GM18517 (cell line): ENCODE measurements at regions not wholly inside any gene's neighbourhood (a gene's known extent, or its start where the extent isn't known, plus 50 kb on each side); places are given as distances from the start of the nearest gene placed in this dataset.
"Not testable (repeated sequence)": the region's sequence is repeated elsewhere in the genome, so short reads cannot be mapped to it uniquely, and the experiment has no call there.

Source experiments
- ATAC-seq: cut with Tn5 transposase; IDR thresholded peaks from one replicate; pipeline ENCODE4 v1.9.1; 2021; ENCODE audit warnings: mild to moderate bottlenecking, moderate library complexity; ENCODE audit not compliant: unreplicated experiment

DNA sequence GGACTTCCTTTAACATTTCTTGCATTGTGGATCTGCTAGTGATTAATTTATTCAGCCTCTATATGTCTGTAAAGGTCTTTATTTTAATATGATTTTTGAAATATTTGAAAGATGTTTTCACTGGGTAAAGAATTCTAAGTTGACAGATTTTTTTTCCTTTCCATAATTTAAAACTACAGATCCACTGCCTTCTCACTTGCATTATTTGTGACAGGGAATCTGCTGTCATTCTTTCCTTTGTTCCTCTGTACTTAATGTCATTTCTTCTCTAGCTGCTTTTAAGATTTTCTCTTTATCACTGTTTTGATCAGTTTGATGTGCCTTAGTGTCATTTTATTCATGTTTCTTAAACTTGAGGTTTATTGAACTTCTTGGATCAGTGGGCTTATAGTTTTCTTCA is 159.9 kb downstream of the CYB561 start:
- no peak for ATAC-seq

DNA sequence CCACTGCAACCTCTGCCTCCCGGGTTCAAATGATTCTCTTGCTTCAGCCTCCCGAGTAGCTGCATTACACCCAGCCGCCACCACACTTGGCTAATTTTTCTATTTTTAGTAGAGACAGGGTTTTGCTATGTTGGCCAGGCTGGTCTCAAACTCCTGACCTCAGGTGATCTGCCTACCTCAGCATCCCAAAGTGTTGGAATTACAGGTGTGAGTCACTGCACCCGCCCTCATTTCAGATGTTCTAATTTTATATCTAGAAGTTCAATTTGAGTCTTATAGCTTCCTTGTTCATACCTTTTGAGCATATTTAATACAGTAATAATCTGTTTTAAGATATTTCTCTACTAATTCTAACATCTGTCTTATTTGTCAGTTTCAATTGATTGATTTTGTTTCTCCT is 159.1 kb downstream of the CYB561 start:
- ATAC-seq: not testable (repeated sequence)

DNA sequence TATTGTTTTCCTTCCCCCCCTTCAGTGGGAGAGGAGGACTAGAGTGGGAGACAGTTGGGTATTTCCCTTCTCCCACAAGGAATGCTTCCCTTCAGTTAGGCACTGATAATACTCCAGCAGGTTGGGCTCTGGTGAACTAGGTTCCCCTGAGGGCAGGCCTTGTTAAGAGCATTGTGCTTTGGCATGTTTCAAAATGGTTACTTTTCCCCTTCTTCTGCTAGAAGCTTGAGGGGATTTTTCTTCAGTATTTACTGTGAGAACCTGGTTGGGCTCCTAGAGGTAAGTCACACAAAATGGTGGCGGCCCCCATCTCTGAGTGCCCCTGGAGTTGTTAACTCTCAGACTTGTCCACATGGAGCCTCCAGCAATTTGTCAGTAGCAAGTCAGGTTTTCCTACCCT is 156.2 kb downstream of the CYB561 start:
- ATAC-seq: no peak

DNA sequence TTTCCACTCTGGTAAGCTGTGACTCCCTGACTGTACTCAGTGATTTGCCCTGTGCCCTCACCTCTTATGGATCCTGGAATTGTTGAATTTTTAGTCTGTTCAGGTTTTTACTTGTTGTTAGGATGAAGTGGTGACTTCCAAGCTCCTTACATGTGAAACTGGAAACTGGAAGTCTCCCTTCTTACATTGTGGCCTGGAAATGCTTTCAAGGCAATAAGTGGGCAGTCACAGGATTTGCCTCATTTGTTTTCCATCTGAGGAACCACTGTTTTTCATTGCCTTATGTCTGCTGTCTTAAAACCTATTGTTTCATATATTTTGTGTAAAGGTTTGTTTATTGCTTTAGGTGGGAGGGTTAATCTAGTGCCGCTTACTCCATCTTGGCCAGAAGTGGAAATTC is 155.8 kb downstream of the CYB561 start:
- ATAC-seq: no peak

DNA sequence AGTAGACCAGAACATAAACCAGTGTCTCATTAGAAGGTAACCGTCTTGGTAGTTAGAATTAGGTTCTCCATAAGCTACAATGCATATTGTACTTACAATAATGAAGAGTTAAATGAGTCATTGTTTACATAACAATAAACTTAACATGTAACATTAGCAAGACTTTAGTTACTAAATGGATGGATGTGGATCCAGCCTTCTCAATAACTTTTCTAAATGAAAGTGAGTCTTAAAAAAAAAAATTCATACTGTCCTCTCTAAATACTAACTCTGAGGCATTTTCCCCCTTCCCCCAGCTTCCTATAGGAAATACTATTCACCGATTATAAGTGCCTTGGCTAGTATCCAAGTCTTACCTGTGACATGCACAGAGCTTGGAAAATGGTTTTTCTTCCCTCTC is 155.3 kb downstream of the CYB561 start:
- ATAC-seq: no peak

DNA sequence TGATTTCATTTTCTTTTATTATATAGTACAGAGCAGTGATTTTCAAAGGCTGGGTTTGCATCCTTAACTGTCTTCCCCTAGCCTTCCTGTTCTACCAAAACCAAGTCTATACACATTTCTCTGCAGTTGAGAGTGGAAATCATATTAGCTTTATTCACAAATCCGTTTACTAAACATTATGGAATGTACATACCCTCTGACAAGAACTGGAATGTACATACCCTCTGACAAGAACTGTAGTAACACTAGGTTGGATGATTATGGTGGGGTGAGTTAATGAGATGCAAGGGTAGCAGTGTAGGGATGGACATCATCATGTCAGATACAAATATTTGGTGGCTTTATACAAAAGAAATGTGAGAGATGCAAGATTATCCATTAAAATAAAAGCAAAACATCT is 154.8 kb downstream of the CYB561 start:
- no peak for ATAC-seq

DNA sequence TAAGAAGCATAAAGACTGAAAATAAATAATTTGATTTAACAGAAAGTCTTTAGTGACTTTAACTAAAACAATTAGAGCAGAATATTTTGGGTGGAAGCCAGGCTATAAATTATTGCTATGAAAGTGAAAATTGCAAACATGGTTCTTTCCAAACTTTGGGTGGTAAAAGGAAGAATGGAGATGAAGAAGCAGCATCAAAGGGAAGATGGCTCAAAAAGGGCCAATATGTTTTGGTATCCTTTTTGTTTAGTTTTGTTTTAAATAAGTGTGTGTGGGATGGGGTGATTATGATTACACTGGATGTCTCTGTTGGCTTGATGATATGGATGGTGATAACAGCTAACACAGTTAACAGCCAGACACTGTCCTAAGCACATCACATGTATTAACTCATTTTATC is 153.7 kb downstream of the CYB561 start:
- no peak for ATAC-seq

DNA sequence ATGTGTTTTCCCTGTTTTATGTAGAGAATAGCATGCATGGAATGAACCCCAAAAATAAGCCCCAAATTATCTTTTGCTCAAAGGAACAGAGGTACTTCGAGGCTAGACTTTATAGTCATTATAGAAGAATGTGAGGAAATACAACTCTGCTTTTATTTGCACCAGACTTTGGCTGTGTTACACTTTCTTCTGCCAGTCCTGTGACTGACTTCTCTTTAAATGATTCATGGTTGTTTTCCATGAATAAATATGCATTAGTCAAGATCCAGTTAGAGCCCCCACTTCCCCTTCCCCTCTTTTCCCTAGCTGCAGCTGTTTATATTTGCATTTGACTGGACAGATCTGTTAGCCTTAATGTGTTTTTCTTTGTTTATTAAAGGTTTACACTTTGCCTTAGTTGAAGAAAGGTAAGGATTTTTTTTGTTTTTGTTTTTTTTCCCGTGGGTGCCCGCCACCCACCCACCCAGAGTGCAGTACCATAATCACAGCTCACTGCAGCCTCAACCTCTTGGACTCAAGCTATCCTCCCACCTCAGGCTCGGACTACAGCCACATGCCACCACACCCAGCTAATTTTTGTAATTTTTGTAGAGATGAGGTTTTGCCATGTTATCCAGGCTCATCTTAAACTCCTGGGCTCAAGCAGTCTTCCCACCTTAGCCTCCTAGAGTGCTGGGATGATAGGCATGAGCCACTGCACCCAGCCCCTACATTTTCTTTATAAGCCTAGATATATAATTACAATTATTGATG is 152.6 kb downstream of the CYB561 start:
- no peak for ATAC-seq

DNA sequence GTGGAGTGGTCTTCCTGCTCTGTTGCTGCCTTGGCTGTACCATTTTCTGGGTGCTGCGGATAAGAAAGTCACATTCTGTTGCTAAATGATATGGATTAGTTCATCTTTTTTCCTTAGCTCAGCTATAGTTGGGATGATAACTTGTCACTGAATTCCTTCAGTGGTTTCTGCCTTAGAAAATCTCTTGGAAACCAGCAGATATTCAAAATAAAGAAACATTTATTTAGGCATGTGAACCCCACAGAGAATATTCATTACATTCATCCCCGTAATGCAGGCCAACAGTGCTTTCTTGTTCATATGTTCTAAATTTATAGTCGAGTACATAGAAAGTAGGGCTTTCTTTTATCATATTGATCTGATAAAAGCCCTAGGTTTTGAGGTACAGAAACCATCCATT is 151.3 kb downstream of the CYB561 start:
- no peak for ATAC-seq

DNA sequence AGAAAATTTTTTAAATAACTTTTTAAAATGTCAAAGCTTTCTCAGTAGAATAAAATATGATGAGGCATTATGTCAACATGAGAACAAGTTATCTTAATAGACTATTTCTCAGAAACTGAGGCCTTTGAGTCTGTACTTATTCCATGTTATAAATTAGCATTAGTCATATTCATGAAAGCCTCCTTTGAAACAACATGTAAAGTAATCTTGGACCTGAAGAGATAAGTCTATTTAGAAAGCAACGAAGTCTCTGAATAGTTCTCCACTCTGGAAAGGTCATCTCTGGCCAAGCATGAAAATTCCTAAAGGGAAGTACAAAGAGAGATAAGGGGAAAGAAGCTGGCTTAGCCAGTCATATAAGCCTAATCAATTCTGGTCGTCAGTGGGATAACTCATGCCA is 150.8 kb downstream of the CYB561 start:
- ATAC-seq: no peak

DNA sequence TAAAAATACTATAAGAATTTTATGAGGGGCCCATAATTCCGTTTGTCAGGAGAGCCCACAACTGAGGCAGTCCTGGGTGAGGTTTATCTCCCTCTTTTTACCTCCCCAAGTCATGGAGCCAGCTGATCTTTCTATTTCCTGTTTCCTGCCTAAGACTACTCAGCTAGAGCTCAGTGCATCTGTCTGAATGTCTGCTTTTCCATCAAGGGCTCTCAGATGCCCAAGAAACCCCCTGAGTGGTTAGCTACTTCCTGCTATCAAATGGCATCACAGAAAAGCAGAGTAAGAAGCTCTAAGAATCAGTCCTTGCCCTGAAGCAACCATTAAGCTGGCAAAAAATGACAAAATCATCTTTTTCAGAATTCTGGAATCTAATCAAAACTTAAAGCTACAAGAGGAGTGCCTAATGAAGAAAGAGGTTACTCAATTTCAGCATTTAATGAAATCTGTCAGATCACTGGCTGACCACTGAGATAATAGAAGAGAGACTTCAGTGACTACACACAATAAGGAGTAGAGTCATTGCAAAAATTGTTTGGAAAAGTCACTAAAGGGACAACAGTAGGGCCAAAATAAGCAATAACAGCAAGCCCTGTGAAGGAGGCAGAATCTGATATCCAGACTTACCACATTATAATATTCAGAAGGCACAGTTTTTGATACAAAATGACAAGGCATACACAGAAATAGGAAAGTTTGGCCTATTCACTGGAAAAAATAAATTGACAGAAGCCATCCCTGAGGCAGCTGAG is 150.1 kb downstream of the CYB561 start:
- no peak for ATAC-seq

DNA sequence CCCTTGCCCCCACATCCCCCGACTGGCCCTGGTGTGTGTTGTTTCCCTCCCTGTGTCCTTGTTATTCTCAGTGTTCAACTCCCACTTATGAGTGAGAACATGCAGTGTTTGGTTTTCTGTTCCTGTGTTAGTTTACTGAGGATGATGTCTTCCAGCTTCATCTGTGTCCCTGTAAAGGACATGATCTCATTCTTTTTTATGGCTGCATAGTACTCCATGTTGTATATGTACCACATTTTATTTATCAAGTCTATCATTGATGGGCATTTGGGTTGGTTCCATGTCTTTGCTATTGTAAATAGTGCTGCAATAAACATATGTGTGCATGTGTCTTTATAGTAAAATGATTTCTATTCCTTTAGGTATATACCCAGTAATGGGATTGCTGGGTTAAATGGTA is 147.2 kb downstream of the CYB561 start:
- not testable (repeated sequence) for ATAC-seq

DNA sequence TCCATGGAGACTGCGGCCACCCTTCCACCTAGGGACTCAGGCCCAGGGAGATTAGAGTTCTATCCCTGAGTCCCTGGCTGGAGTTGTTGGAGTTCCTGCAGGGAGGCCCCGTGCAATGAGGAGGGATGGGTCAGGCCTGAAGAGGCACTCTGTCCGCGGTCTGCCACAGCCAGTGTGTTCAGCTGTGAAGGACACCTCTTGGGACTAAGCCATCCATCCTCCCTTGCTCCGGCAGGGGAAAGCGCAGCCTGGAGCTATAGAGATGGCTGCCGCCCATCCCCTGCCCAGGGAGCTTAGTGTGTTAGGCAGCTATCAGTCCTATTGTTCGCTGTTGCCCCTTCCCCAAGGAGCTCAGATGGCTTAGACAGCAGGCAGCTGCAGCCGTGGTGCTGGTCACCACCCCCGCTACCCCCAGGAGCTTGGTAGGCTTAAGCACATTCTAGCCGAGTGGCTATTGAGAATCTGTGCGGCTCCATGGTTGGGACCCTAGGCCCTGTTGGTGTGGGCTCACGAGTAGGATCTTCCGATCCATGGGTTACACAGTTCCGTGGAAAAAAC is 141.3 kb downstream of the CYB561 start:
- ATAC-seq: no peak

DNA sequence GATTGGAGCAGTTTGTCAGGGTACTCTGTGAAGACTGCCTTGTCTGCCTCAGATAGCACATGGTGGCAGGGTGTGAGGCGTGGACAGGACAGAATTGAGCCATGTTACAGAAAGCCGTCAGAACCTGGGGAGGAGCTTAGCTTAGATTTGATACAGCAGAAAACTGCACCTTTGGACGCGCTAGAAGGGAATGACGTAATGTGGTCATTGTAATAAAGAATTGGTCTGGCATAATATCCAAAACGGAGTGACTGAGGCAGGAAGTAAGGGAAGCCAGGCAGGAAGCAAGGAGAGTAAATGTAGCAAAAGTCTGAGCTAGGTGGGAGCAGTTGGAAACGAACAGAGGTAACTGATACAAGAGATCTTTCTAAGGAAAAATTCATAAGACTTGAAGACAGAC is 140.2 kb downstream of the CYB561 start:
- ATAC-seq: no peak

DNA sequence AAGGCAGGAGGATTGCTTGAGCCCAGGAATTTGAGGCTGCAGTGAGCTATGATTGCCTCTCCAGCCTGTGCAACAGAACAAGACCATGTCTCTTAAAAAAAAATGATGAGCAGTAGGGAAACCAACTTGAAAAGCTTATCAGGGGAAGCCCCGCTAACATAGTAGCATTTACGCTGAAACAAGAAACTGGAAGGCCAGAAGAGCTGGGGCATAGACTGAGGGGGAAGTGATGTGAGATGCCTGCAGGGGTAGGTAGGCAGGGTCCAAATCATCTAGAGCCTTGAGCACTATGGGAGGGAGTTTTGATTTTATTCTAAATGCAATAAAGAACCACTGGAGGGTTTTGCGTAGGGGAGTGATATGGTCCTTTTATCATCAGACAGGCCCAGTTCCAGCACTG is 139.3 kb downstream of the CYB561 start:
- ATAC-seq: no peak

DNA sequence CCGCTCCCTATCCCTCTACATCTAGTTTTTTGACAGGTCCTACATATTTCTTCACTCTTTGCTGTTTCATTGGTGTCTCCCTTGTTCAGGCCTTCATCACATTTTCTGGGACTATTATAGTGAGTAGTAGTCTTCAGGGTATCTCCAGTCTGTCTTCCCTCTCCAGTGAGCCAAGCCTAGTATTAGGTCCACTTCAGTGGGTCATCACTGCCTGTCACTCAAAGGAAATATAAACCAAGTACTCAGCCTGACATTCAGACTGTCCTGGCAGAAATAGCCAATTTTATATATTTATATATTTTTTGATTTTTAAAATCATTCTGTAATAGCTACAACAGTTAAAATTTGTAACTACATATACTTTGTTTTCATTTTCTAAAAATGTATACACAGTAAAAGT is 137.8 kb downstream of the CYB561 start:
- ATAC-seq: no peak

DNA sequence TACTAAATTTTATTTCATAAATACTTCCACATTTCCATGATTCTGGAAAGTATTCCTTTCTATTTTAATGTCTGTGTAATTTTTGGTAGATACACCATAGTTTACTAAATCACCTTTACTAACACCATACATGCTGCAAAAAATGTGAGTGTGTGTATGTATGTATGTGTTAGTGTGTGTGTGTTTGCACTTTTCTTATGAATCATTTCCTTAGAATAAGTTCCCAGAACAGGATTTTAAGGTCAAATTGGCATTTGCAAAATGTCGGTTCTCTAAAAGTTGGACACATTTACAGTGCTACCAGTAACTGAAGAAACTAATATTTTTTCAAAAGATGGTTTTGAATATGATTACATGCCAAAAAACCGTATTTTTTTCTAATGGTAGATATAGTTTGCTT is 137.1 kb downstream of the CYB561 start:
- no peak for ATAC-seq

DNA sequence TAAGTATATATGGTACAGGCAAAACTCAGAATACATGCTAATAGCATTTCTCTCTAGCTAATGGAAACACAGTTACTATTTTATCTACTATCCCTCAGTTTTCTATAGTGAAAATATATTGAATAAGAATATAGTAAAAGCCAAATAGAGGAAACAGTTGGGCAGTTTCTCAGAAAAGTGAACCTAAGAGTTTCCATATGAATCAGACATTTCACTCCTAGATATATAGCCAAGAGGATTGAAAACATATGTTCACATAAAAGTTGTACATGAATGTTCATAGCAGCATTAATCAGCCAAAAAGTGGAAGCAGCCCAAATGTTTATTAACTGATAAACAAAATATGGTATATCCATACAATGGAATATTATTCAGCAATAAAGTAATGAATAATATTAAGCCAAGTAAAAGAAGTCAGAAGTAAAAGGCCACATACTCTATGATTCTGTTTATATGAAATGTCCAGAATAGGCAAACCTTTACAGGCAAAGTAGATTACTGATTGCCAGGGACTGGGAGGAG is 134.6 kb downstream of the CYB561 start:
- no peak for ATAC-seq

DNA sequence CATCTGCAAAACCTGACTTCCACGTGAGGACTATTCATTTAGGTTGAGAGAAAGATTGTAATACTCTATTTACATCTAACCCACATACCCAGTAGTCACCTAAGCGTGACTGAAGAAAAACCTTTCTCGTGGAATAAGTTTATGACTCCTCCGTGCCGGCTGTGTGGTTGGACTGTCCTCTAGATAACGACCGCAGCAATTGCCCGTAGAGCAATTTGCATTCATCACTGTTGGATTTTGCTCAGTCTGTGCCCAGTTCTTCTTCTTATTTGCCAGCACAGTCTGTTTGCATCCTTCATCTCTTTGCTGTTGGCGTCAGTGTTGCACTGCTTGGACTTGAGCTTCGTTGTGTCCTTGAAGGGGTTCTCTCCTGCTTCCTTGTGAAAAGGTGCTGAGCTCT is 131.3 kb downstream of the CYB561 start:
- no peak for ATAC-seq

DNA sequence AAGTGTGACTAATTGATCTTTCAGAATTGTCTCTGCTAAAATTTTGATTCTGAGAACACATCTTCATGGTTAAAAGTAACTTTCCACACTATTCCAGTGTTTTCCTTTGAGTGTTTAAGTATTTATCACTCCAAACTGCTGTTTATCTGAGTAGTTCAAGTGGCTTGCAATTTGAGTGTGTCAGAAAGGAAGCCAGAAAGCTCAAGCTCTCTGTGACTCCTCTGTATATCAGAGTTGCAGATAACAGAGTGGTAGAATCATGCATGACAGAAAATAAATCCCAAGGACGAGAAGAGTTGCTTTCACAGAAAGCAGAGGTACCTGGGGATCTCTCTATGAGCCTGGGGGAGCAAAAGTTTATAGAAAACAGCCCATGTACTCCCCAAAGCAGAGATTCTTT is 130.0 kb downstream of the CYB561 start:
- no peak for ATAC-seq

DNA sequence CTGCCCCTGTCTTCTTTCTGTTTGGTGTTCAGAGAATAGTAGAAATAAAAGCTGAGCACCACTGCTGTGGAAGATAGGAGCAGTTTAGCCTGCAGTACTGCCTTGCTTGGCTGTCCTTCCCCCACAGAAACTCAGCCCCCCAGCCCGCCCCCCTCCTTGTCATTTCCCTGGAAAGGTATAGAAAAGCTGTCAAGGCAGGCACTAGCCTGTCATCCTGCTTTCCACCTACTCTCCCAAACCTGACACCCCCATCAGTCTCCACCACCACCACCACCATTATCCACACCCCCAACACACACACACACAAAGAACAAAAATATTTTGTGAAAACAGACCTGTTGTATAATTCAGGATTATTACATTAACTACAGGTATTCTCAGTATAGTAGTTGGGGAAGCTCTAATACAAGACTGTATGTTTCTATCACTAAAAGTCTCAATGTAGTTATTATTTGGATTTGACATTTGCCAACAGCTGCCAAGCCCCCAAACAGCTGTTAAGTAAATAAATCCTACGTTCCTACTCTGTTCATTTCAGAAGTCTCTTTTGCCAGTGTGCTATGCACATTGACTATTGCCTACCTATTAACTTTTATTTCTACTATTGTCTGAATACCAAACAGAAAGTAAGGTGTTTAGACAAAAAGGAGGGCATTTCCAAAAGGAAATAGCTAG is 128.8 kb downstream of the CYB561 start:
- ATAC-seq: no peak

DNA sequence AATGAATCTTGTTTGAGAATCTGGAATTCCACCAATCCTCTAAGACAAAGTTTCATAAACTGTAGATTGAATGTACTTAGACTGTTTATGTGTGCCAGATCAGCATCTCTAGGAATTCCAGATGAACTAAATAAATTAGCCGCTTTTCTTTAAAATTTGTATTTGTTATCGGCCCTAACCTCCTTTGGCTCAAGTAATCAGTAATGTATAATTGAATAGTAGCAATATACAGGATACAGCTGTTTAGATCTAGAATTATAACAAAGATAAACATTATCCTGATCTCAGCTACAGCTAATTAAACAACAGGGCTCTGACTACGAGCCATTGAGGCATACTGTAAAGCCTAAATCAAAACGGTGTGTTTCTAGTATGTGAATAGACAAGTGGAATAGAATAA is 120.3 kb downstream of the CYB561 start:
- ATAC-seq: no peak
